K562 (cell line): ENCODE measurements at regions not wholly inside any gene's neighbourhood (a gene's known extent, or its start where the extent isn't known, plus 50 kb on each side); places are given as distances from the start of the nearest gene placed in this dataset.

Source experiments
- EP300 ChIP-seq: IDR thresholded peaks from 2 replicates; pipeline ENCODE4 v1.6.1; 2012; ENCODE audit warnings: low read length, improper control_type of control experiment
- NFATC3 ChIP-seq: fragments of 450-650 bp; IDR thresholded peaks from 2 replicates; pipeline ENCODE4 v1.6.1; 2017; ENCODE audit warnings: mild to moderate bottlenecking
- TF ChIP-seq, protein P1 (sequence below), 2 experiments: IDR thresholded peaks; 2 replicates each; pipeline ENCODE4 v1.6.1; 2011; ENCODE audit warnings: borderline replicate concordance in 1 of 2, control low read depth in 1 of 2, low read depth in 1 of 2, low read length in 1 of 2, mild to moderate bottlenecking in 1 of 2, mixed read lengths in 1 of 2, moderate library complexity in 1 of 2; ENCODE audit not compliant: insufficient read depth in 1 of 2, insufficient read length in 1 of 2, poor library complexity in 1 of 2, severe bottlenecking in 1 of 2; ENCODE audit errors: extremely low read depth in 1 of 2
- TF ChIP-seq, protein P2 (sequence below), 3 experiments: IDR thresholded peaks in 2 of 3; conservative IDR thresholded peaks in 1 of 3; 2 replicates each; pipeline ENCODE4 v1.5.1; 2011 to 2012; ENCODE audit warnings: low read length in 3 of 3, mild to moderate bottlenecking in 3 of 3, control low read depth in 2 of 3, improper control_type of control experiment in 1 of 3, inconsistent platforms in 1 of 3, low read depth in 1 of 3, mixed read lengths in 1 of 3, moderate library complexity in 1 of 3; ENCODE audit not compliant: insufficient read depth in 2 of 3

DNA sequence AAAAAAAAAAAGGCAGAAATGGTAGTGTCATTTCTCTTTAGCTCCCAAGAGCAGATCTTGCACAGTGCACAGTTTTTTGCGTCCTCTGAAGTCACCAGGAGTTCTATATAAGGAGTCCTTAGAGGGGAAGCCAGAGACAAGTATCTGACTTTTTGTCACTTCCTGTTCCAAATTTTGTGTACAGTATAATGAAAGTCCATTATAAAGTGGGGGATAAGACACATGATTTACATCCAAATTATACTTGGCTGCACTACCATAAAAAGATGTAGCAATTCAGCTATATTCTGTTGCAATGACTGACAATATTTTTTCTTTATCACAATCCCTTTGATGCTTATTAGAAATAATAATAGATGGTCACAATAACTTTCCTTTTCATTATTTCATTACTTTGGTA is 1276.9 kb upstream of the ADGRL2 start:
- TF ChIP-seq NFATC3 (no peak), EP300 (no peak)
- TF ChIP-seq, protein P1, sequence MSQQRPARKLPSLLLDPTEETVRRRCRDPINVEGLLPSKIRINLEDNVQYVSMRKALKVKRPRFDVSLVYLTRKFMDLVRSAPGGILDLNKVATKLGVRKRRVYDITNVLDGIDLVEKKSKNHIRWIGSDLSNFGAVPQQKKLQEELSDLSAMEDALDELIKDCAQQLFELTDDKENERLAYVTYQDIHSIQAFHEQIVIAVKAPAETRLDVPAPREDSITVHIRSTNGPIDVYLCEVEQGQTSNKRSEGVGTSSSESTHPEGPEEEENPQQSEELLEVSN (IDR thresholded peaks at IDR 0.05; ENCODE audit: borderline replicate concordance in 1 of 2, extremely low read depth in 1 of 2, insufficient read depth in 1 of 2, insufficient read length in 1 of 2, low read depth in 1 of 2, low read length in 1 of 2, poor library complexity in 1 of 2, severe bottlenecking in 1 of 2), result no peak
- TF ChIP-seq, protein P2, sequence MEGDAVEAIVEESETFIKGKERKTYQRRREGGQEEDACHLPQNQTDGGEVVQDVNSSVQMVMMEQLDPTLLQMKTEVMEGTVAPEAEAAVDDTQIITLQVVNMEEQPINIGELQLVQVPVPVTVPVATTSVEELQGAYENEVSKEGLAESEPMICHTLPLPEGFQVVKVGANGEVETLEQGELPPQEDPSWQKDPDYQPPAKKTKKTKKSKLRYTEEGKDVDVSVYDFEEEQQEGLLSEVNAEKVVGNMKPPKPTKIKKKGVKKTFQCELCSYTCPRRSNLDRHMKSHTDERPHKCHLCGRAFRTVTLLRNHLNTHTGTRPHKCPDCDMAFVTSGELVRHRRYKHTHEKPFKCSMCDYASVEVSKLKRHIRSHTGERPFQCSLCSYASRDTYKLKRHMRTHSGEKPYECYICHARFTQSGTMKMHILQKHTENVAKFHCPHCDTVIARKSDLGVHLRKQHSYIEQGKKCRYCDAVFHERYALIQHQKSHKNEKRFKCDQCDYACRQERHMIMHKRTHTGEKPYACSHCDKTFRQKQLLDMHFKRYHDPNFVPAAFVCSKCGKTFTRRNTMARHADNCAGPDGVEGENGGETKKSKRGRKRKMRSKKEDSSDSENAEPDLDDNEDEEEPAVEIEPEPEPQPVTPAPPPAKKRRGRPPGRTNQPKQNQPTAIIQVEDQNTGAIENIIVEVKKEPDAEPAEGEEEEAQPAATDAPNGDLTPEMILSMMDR (IDR thresholded peaks at IDR 0.05 in 2 of 3, conservative IDR thresholded peaks at IDR 0.05 in 1 of 3; ENCODE audit: insufficient read depth in 2 of 3, low read depth in 1 of 3, low read length in 3 of 3), result no peak
